Thoracic aorta (tissue), 2 donors: ENCODE measurements at regions not wholly inside any gene's neighbourhood (a gene's known extent, or its start where the extent isn't known, plus 50 kb on each side); places are given as distances from the start of the nearest gene placed in this dataset.

Experiments
- ATAC-seq: fragments of 150-250 bp; one replicate; pipeline ENCODE4 v1.8.0; 2017; ENCODE audit warnings: low read depth; ENCODE audit not compliant: insufficient number of reproducible peaks, low FRiP score
- DNase-seq: peaks from one replicate; pipeline ENCODE4 v3.0.0-alpha.2; 2020; ENCODE audit warnings: low spot score
- H3K27ac ChIP-seq, 2 donors: fragments of 200-600 bp; sonication (generic); 1 replicate in 1 of 2; 2 replicates in 1 of 2; pipeline ENCODE4 v1.5.1; 2016; ENCODE audit warnings: mild to moderate bottlenecking in 2 of 2, moderate library complexity in 2 of 2
- H3K27me3 ChIP-seq: fragments of 200-600 bp; sonication (generic); replicated peaks from 2 replicates; pipeline ENCODE4 v1.6.0; 2016; ENCODE audit warnings: mild to moderate bottlenecking; ENCODE audit not compliant: insufficient read depth
- H3K36me3 ChIP-seq: fragments of 200-600 bp; sonication (generic); one replicate; pipeline ENCODE4 v1.5.1; 2016
- H3K4me1 ChIP-seq, 2 donors: fragments of 200-600 bp; sonication (generic); 1 replicate in 1 of 2; 2 replicates in 1 of 2; pipeline versions ENCODE4 v1.5.1 to v1.6.0; 2016; ENCODE audit warnings: low read depth in 2 of 2, mild to moderate bottlenecking in 1 of 2; ENCODE audit not compliant: control insufficient read depth in 1 of 2
- H3K4me3 ChIP-seq: fragments of 200-600 bp; sonication (generic); 2 replicates; pipeline ENCODE4 v1.5.1; 2016; ENCODE audit warnings: mild to moderate bottlenecking
- H3K9me3 ChIP-seq: fragments of 200-600 bp; sonication (generic); 2 replicates; pipeline ENCODE4 v1.5.1; 2016
- TF ChIP-seq, protein P1 (sequence below): fragments of 200-600 bp; sonication (generic); IDR thresholded peaks from one replicate; pipeline ENCODE4 v1.5.1; 2019; ENCODE audit warnings: antibody characterized with exemption

DNA sequence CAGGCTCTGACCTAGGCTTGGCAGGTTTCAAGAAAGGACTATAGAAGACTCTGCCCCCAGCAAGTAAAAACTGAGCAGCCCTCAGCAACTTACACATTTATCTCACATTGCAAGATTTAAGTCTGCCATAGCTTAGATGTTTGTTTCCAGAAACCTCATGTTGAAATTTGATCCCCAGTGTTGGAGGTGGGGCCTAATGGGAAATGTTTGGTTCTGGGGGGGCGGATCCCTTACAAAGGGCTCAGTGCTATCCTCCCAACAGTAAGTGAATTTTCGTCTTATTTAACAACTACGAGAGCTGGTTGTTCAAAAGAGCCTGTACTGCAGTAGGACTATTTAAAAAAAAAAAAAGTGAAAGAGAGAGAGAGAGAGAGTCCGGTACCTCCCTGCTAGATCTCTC is 125.2 kb upstream of the PROK2 start:
- TF ChIP-seq, protein P1, sequence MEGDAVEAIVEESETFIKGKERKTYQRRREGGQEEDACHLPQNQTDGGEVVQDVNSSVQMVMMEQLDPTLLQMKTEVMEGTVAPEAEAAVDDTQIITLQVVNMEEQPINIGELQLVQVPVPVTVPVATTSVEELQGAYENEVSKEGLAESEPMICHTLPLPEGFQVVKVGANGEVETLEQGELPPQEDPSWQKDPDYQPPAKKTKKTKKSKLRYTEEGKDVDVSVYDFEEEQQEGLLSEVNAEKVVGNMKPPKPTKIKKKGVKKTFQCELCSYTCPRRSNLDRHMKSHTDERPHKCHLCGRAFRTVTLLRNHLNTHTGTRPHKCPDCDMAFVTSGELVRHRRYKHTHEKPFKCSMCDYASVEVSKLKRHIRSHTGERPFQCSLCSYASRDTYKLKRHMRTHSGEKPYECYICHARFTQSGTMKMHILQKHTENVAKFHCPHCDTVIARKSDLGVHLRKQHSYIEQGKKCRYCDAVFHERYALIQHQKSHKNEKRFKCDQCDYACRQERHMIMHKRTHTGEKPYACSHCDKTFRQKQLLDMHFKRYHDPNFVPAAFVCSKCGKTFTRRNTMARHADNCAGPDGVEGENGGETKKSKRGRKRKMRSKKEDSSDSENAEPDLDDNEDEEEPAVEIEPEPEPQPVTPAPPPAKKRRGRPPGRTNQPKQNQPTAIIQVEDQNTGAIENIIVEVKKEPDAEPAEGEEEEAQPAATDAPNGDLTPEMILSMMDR, result no peak

DNA sequence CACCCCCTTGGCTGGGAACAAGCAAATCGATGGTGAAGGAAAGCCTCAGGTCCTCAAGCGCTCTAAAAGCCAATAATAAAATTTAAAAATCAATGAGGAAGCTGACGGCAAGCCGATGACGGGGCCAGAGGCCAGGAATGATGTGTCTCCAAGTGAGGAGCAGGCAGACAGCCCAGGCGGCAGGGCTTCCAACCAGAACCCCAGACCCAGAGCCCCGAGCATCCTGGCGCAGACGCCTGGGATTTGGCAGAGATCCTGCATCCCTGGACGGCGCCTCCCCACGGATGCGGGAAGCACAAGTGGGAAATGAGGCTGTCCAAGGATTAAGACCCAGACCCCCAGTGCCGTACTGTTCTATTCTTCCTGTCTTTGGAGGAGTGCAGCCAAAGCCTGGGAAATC is 123.0 kb upstream of the PROK2 start:
- Histone ChIP-seq H3K9me3 (no peaks in the 10 kb centered on the region), H3K4me3 (no peak overlapping the region), H3K27ac (no peak overlapping the region), H3K36me3 (no peaks in the 10 kb centered on the region), H3K27me3 (no peaks in the 10 kb centered on the region), H3K4me1 (peaks cover 2 to 4% of the 10 kb centered on the region in 2 donors)
- TF ChIP-seq, protein P1, result no peak
- DNase-seq (no peak), ATAC-seq (no peak)

More for the DNA sequence above, 125.2 kb upstream of the PROK2 start:
- Histone ChIP-seq H3K9me3 (no peaks in the 10 kb centered on the region), H3K4me3 (no peak overlapping the region), H3K27ac (no peak overlapping the region), H3K36me3 (no peaks in the 10 kb centered on the region), H3K27me3 (no peaks in the 10 kb centered on the region), H3K4me1 (no peaks in the 10 kb centered on the region)
- ATAC-seq (no peak), DNase-seq (no peak)

DNA sequence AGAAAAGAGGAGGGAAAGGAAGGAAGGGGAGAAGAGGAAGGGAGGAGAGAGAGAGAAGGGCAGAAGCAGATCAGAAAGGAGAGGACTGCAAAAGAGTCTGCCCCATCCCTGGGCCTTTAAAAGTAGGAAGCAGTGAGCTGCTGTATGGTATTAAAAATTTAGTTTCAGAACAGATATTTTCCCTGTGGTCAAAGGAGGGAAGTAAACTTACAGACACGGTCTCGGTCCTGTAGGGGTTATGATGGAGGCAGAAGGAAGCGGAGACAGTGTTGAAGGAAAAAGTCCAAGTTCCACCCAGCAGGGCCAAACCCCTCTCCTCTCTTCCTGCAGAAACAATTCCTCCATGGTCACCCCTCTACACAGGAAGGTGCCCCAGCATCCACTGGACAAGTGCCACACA is 122.0 kb upstream of the PROK2 start:
- Histone ChIP-seq H3K4me1 (peaks cover 5 to 7% of the 10 kb centered on the region in 2 donors), H3K27me3 (no peaks in the 10 kb centered on the region), H3K9me3 (no peaks in the 10 kb centered on the region), H3K36me3 (no peaks in the 10 kb centered on the region), H3K4me3 (no peak overlapping the region), H3K27ac (no peak overlapping the region)
- no peak for ATAC-seq
- DNase-seq, result no peak
- TF ChIP-seq, protein P1, result no peak

DNA sequence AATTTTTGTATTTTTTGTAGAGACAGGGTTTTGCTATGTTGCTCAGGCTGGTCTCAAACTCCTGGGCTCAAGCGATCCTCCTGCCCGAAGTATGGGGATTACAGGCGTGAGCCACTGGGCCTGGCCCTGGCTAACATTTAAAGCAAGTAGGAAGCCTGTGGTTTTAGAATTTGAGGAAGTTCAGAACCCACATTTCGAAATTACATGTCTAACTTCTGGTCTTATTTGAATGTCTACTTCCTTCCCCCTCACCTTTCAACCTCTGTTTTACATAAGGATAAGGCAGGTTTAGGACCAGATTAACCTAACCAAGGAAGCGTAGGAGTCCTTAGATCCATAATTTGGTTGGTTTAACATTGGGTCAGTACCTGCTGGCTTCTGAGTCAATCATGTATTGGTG is 120.5 kb upstream of the PROK2 start:
- Histone ChIP-seq H3K4me3 (no peak overlapping the region), H3K27ac (no peak overlapping the region), H3K36me3 (no peaks in the 10 kb centered on the region), H3K9me3 (no peaks in the 10 kb centered on the region), H3K27me3 (no peaks in the 10 kb centered on the region), H3K4me1 (peaks cover 5 to 7% of the 10 kb centered on the region in 2 donors)
- TF ChIP-seq, protein P1, result no peak
- DNase-seq (no peak), ATAC-seq (no peak)

DNA sequence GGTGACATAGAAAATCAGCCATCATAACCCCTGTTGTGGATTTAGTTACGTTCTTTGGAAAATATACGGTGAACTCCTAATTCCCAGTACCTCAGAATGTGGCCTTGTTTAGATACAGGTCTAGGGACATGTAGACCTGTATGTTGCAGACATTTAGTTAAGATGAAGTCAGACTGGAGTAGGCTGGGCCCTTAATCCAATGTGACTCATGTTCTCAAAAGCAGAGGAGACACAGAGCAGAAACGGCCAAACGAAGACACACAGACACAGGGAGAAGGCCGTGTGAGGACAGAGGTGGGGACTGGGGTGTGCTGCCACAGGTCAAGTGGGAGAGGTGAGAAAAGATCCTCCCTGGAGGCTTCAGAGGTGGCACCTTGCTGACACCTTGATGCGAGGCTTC is 119.0 kb upstream of the PROK2 start:
- Histone ChIP-seq H3K27me3 (no peaks in the 10 kb centered on the region), H3K36me3 (no peaks in the 10 kb centered on the region), H3K4me1 (peaks cover 5 to 7% of the 10 kb centered on the region in 2 donors), H3K27ac (no peak overlapping the region), H3K4me3 (no peak overlapping the region), H3K9me3 (no peaks in the 10 kb centered on the region)
- TF ChIP-seq, protein P1, result no peak
- DNase-seq (no peak), ATAC-seq (no peak)
